Fibroblast of upper back skin (primary cell): ENCODE measurements at regions not wholly inside any gene's neighbourhood (a gene's known extent, or its start where the extent isn't known, plus 50 kb on each side); places are given as distances from the start of the nearest gene placed in this dataset.
"Not testable (repeated sequence)": the region's sequence is repeated elsewhere in the genome, so short reads cannot be mapped to it uniquely, and the experiment has no call there.

Experiments used
- DNase-seq: peaks from one replicate; pipeline ENCODE4 v3.0.0-alpha.2; 2013

- DNase-seq = no peak
These were observed 543.7 kb upstream of the COBL start for GRCh38 chr7:51860305-51860704.

GRCh38 chr7:51850126-51850525 lies 533.5 kb upstream of the COBL start:
- no peak for DNase-seq

DNA sequence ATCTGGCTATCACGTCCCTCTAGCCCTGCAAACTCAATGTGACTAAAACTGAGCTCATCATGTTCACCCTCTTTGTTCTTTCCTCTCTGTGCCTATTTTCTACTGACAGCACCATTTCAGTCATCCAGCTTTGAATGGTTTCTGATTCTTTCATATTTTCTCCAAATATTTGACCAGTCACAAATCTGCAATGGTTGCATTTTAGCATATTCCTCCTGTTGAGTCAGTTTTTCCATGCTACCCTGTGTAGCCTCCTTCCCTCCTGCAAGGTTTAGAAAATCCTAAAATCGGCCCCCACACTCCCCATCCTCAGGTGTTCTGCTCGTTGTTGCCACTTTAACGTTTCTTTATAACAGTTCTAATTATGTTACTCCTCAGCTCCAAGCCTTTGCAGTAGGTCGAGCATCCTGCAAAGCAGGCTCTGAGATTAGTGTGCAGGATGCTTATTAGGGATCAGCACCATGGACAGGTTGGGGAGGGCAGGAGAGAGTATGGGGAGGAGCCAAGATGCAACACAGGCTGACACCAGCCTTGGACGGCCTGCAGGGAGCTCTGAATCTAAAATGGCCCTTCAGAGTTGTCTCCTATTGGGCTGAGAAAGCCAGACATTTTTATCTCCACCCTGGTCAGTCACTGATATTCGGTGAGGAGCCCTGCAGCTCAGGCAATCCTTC lies 531.0 kb upstream of the COBL start:
- no peak for DNase-seq

GRCh38 chr7:51839130-51839529 lies 522.5 kb upstream of the COBL start:
- not testable (repeated sequence) for DNase-seq

GRCh38 chr7:51827631-51828030 lies 511.0 kb upstream of the COBL start:
- DNase-seq = no peak

GRCh38 chr7:51824050-51824449 lies 507.4 kb upstream of the COBL start:
- DNase-seq = no peak

DNA sequence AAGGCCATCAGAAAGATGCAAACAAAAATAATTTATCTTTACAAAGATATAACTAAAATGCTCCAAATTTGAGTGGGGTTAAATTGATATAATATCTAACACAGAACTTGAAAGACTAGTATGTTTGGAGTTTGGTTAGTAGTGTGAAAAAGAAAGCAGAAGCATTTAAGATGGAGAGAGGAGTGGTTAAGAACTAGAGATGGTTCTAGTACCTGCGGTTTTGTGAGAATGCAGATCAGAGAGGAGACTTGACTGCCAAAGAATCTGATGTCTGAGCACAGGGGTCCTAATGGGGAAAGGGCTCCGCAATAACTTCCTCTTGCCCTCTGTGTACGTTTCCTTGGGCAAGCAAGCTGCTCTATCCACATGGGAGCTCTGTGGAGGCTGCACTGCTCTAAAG lies 506.8 kb upstream of the COBL start:
- DNase-seq = no peak

- no peak for DNase-seq
These were observed 501.2 kb upstream of the COBL start for GRCh38 chr7:51817694-51818225.

GRCh38 chr7:51805783-51806431 lies 489.3 kb upstream of the COBL start:
- not testable (repeated sequence) for DNase-seq

GRCh38 chr7:51802718-51803117 lies 486.1 kb upstream of the COBL start:
- DNase-seq = no peak

GRCh38 chr7:51797371-51797770 lies 480.8 kb upstream of the COBL start:
- DNase-seq = no peak

DNA sequence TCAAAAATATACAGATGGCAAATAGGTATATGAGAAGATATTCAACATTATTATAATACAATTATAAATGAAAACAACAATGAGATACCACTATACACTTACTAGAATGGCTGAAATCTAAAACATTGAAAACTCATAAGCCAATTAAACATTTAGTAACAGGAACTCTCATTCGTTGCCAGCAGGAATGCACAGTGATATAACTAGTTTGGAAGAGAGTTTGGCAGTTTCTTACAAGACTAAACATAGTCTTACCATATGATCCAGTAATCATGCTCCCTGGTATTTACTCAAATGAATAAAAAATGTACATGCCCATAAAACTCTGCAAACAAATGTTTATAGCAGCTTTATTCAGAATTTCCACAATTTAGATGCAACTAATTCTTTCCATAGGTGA lies 476.2 kb upstream of the COBL start:
- DNase-seq = no peak

DNA sequence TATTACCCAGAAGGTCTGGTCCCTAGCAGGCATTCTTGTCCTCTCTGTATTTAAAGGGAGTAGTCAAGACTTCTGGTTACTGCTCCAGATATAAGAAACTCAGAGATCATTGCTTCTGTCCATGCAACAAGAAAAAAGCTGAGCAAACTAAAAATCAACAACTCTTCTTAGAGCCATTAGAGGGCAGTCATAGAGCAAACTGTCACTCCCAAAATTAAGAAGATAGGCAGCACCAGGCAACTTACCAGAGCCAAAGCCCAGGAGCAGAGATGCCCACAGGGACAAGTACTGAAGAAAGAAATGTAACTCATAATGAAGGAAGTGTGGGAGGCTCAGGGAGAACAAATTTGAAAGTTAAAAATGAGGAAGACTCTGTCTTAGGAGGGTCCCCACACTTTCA lies 472.9 kb upstream of the COBL start:
- no peak for DNase-seq

GRCh38 chr7:51786284-51786683 lies 469.7 kb upstream of the COBL start:
- DNase-seq = no peak

DNA sequence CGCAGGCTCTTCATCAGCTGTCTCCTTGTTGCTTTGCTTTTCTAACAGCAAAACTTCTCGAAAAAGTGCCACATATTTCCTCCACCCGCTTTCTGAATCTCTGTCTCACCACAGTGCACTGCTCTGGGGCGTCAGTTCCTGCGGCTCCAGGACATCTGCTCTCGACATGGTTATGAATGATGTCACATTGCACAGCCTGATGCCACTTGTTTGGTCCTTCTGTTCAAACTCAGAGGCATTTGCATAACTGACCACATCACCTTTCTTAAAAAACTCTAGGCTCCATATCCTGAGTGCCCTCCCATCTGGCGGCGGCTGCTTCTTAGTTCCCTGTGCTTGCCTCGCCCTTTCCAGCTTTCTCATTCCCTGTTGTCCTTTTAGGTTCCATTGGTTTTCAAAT lies 469.3 kb upstream of the COBL start:
- no peak for DNase-seq

- no peak for DNase-seq
These were observed 468.6 kb upstream of the COBL start for GRCh38 chr7:51785171-51785570.

- no peak for DNase-seq
These were observed 466.6 kb upstream of the COBL start for GRCh38 chr7:51783241-51783640.

DNA sequence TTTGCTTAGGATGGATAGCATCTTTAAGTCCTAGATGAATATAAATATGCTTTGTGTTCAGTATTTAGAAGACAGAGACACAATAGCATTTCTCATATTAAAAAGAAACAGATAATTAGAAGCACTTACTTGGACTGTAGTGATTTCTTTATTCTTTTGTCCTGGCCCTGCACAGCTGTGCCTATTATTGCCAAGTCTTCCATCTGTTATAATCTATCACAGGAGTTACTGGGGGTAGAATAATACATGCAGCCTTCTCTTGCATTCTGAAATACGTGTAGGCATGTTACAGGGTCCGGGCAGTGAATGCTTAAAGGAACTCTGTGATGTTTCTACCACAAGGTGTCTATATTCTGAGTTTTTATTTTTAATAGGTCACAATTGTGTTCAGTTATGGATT lies 461.5 kb upstream of the COBL start:
- DNase-seq = no peak

GRCh38 chr7:51774178-51774577 lies 457.6 kb upstream of the COBL start:
- no peak for DNase-seq

GRCh38 chr7:51772190-51772589 lies 455.6 kb upstream of the COBL start:
- no peak for DNase-seq

DNA sequence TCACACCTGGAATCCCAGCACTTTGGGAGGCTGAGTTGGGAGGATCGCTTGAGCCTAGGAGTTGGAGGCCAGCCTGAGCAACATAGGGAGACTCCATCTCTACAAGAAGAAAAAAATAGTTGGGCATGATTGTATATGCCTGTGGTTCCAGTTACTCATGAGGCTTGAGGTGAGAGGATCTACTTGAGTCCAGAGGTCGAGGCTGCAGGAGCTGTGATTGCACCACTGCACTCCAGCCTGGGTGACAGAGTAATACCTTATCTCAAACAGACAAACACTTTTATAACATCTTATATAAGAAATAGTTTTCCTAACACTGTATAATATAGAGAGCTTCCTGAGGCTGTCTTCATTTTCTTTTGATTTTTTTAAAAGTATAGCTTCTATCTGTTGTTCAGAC lies 448.4 kb upstream of the COBL start:
- no peak for DNase-seq

- no peak for DNase-seq
These were observed 443.4 kb upstream of the COBL start for GRCh38 chr7:51759985-51760384.

- no peak for DNase-seq
These were observed 441.4 kb upstream of the COBL start for GRCh38 chr7:51757960-51758359.

DNA sequence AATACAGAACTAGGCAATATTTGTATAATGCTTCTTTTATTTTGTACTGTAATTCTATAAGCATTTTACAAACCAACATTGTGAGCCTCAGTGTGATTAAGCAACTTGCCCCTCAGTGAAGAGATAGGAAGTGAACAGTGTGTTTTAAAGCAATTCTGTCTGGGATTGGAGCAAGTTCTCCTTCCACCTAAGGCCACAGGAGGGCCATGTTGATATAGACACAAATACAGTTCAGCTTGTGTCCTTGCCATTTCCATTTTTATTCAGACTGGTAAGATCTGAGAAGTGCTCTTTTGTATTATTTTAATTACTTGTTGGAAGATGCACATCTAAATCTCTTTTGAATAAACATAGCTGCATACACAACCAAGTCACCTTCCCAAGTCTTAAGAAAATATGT lies 416.3 kb upstream of the COBL start:
- no peak for DNase-seq

DNA sequence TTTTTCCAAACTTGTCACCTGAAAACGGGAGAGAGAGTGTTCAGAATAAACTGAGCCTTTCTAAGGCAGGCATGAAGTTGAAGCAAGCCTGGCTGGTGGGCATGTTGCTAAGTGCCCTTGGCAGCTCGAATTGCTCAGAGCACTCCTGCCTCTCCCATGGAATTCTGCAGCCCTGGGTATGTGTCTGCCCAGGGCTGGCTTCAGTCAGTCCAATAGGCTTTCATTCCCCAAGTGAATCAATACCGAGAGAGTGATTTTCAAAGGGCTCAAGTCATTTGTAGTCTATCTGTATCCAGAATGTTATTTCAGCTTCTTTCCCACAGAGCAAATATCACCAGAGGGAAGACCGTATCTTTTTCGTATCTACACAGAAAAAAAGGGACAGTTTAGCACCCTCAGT lies 415.5 kb upstream of the COBL start:
- DNase-seq = no peak
